Endothelial cell (in vitro differentiated cells): ENCODE measurements at regions not wholly inside any gene's neighbourhood (a gene's known extent, or its start where the extent isn't known, plus 50 kb on each side); places are given as distances from the start of the nearest gene placed in this dataset.

Source experiments
- DNase-seq: peaks from one replicate; pipeline ENCODE4 v3.0.0; 2021; ENCODE audit warnings: low spot score
- H3K27ac Mint-ChIP-seq: one replicate; pipeline ENCODE4 v1.8.0; 2021; ENCODE audit warnings: mixed read lengths, inconsistent platforms; ENCODE audit not compliant: unreplicated experiment
- H3K27me3 Mint-ChIP-seq: one replicate; pipeline ENCODE4 v1.8.0; 2021; ENCODE audit warnings: mild to moderate bottlenecking, moderate library complexity, mixed read lengths, inconsistent platforms; ENCODE audit not compliant: unreplicated experiment
- H3K36me3 Mint-ChIP-seq: one replicate; pipeline ENCODE4 v1.8.0; 2021; ENCODE audit warnings: mild to moderate bottlenecking, low read depth, mixed read lengths, inconsistent platforms; ENCODE audit not compliant: unreplicated experiment
- H3K4me1 Mint-ChIP-seq: one replicate; pipeline ENCODE4 v1.8.0; 2021; ENCODE audit warnings: mild to moderate bottlenecking, mixed read lengths, inconsistent platforms; ENCODE audit not compliant: unreplicated experiment
- H3K4me3 Mint-ChIP-seq: one replicate; pipeline ENCODE4 v1.8.0; 2021; ENCODE audit warnings: mild to moderate bottlenecking, mixed read lengths, inconsistent platforms; ENCODE audit not compliant: unreplicated experiment
- H3K9me3 Mint-ChIP-seq: one replicate; pipeline ENCODE4 v1.8.0; 2021; ENCODE audit warnings: mixed read lengths, inconsistent platforms; ENCODE audit not compliant: unreplicated experiment
- TF ChIP-seq, protein P1 (sequence below): fragments of 200-600 bp; sonication (generic); IDR thresholded peaks from one replicate; pipeline ENCODE4 v1.5.0; 2021; ENCODE audit warnings: antibody characterized with exemption; ENCODE audit not compliant: unreplicated experiment

DNA sequence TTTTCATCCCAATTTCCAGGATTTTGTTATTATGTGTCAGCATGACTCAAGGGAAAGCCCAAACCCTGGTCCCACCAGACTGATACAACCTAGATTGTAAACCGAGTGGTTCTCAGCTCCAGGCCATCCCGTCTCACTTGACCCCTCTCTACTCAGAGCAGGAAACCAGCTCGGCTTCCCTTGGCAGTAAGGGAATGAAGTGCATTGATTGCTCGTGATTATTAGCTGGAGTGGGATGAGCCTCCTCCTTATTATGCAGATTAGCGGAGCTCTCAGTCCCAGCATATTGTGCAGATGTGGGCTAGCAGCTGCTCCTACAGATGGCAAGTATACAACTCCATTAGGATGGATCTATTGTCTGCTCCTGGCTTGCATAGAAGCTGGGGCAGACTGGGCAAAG lies 167.6 kb downstream of the LNPK start:
- TF ChIP-seq, protein P1, sequence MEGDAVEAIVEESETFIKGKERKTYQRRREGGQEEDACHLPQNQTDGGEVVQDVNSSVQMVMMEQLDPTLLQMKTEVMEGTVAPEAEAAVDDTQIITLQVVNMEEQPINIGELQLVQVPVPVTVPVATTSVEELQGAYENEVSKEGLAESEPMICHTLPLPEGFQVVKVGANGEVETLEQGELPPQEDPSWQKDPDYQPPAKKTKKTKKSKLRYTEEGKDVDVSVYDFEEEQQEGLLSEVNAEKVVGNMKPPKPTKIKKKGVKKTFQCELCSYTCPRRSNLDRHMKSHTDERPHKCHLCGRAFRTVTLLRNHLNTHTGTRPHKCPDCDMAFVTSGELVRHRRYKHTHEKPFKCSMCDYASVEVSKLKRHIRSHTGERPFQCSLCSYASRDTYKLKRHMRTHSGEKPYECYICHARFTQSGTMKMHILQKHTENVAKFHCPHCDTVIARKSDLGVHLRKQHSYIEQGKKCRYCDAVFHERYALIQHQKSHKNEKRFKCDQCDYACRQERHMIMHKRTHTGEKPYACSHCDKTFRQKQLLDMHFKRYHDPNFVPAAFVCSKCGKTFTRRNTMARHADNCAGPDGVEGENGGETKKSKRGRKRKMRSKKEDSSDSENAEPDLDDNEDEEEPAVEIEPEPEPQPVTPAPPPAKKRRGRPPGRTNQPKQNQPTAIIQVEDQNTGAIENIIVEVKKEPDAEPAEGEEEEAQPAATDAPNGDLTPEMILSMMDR: no peak
- no peak overlapping the region for H3K4me3 Mint-ChIP-seq
- H3K36me3 Mint-ChIP-seq: no peaks in the 10 kb centered on the region
- H3K27ac Mint-ChIP-seq: no peak overlapping the region
- no peaks in the 10 kb centered on the region for H3K9me3 Mint-ChIP-seq
- no peak for DNase-seq
- H3K4me1 Mint-ChIP-seq: no peaks in the 10 kb centered on the region
- no peaks in the 10 kb centered on the region for H3K27me3 Mint-ChIP-seq

DNA sequence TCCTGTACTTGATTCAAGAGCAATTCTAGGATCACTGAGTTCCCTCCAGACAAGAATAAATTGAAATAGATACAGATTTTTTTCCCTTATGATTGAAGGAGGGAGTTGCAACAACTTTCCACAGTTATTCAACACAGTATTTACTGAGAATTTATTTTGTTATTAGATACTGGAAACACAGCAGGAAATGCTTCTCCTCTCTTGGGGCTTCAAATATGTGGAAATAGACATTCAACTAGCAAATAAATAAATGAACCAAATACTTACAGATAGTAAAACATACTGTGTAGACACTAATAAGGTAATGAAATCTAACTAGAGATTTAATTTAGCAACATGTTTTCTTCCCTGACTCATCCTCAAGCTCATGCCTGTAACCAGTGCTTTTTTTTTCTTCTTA lies 169.2 kb downstream of the LNPK start:
- Mint-ChIP-seq H3K4me1 (no peaks in the 10 kb centered on the region), H3K4me3 (no peak overlapping the region), H3K27ac (no peak overlapping the region), H3K27me3 (no peaks in the 10 kb centered on the region), H3K9me3 (no peaks in the 10 kb centered on the region), H3K36me3 (no peaks in the 10 kb centered on the region)
- no peak for DNase-seq
- TF ChIP-seq, protein P1: no peak

DNA sequence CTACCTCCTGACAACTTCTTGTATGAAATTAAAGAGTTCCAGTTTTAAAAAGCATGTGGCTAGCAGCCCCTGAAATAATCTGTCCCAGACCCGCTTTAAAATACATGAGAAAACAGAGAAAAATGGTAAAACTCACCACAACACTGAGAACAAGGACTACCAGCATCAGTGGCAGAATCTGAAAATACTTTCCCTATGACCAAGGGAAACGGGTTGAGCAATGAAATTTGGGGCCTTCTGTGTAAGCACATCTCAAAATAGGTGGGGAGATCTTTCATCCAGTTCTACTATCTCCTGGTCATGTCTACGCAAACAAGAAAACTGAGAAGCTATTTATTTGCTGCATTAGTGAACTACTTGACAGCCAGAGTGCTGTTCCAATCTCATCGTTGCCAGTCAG lies 172.3 kb downstream of the LNPK start:
- Mint-ChIP-seq H3K36me3 (no peaks in the 10 kb centered on the region), H3K27me3 (no peaks in the 10 kb centered on the region), H3K4me3 (no peak overlapping the region), H3K4me1 (no peaks in the 10 kb centered on the region), H3K9me3 (no peaks in the 10 kb centered on the region), H3K27ac (no peak overlapping the region)
- TF ChIP-seq, protein P1: no peak
- DNase-seq: no peak

DNA sequence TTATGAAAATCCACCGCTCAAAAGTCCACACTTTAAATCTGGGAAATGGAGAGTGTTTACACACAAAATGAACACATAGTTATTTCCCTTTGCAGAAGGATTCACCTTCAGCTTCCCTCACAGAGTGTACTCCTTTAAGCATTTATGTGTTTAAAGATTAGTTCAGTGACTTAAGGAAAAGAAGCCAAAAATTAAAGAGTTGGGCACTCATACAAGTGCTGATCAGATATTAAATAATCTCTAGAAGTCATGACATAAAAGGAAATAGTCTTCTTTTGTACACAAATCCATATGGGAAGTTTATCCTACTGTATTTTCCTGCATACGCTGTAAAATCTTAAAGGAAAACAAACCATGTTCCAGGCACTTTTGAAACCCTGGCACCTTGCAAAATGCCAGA lies 174.2 kb downstream of the LNPK start:
- Mint-ChIP-seq H3K36me3 (no peaks in the 10 kb centered on the region), H3K4me1 (no peaks in the 10 kb centered on the region), H3K9me3 (no peaks in the 10 kb centered on the region), H3K4me3 (no peak overlapping the region), H3K27ac (no peak overlapping the region), H3K27me3 (no peaks in the 10 kb centered on the region)
- no peak for DNase-seq
- TF ChIP-seq, protein P1: no peak

DNA sequence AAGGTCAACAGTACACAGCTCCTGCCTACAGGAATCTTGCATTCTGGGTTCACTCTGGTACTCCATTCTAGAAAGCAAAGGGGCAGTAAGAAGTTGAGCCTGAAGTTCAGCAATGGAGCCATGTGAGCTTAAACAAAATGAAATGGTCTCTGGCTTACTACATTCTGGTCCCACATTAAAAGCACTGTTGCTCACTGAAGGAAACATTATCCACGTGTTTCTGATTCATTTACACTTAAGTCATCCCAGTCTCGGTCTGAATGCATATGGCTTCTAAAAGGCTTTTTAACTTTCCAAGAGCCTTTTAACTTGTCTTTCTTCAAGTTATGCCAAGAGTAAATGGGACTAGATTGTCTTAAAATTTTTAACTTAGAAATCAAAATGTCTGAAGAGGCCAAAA lies 177.8 kb downstream of the LNPK start:
- no peak overlapping the region for H3K4me3 Mint-ChIP-seq
- H3K4me1 Mint-ChIP-seq: no peaks in the 10 kb centered on the region
- TF ChIP-seq, protein P1: no peak
- no peaks in the 10 kb centered on the region for H3K9me3 Mint-ChIP-seq
- H3K27me3 Mint-ChIP-seq: no peaks in the 10 kb centered on the region
- H3K36me3 Mint-ChIP-seq: no peaks in the 10 kb centered on the region
- H3K27ac Mint-ChIP-seq: no peak overlapping the region
- DNase-seq: no peak
